B cell (primary cell): ENCODE measurements at regions not wholly inside any gene's neighbourhood (a gene's known extent, or its start where the extent isn't known, plus 50 kb on each side); places are given as distances from the start of the nearest gene placed in this dataset.

ENCODE experiments used
- ATAC-seq: fragments of 200-7000 bp; cut with Tn5 transposase; one replicate; pipeline ENCODE4 v1.10.0; 2021; ENCODE audit warnings: low read depth, mild to moderate bottlenecking, moderate number of reproducible peaks, moderate library complexity
- CTCF ChIA-PET: fragments of 350-600 bp; sonication (Branson Sonifier 250); formaldehyde crosslinking; loops from one replicate; lab custom pipeline; 2021; ENCODE audit warnings: antibody characterized with exemption, inconsistent platforms; lab: Charles Lee
- POLR2A ChIA-PET: fragments of 350-600 bp; sonication (Branson Sonifier 250); formaldehyde crosslinking; loops from one replicate; lab custom pipeline; 2021; ENCODE audit warnings: antibody characterized with exemption; lab: Charles Lee
- DNase-seq: peaks from one replicate; pipeline ENCODE4 v3.0.0; 2013
- H2AFZ ChIP-seq: 2 replicates; pipeline ENCODE4 v1.6.1; 2012; ENCODE audit warnings: mild to moderate bottlenecking, low read depth, low read length; ENCODE audit not compliant: insufficient read depth, poor library complexity, severe bottlenecking
- H3K27ac ChIP-seq, 2 donors: 1 replicate in 1 of 2; 2 replicates in 1 of 2; pipeline ENCODE4 v1.5.1; 2012 to 2013; ENCODE audit warnings: low read length in 2 of 2, mild to moderate bottlenecking in 2 of 2, moderate library complexity in 1 of 2
- H3K27me3 ChIP-seq, 4 experiments: fragments of 200-600 bp in 1 of 4; sonication (generic) in 1 of 4; replicated peaks in 1 of 4; 1 replicate in 2 of 4; 2 replicates in 2 of 4; pipeline versions ENCODE4 v1.6.1 to v1.7.0; 2013 to 2016; ENCODE audit warnings: low read length in 3 of 4, mild to moderate bottlenecking in 2 of 4, mixed read lengths in 1 of 4, moderate library complexity in 1 of 4; ENCODE audit not compliant: insufficient read depth in 4 of 4, control insufficient read depth in 3 of 4; ENCODE audit errors: control extremely low read depth in 1 of 4
- H3K36me3 ChIP-seq, 2 experiments: replicated peaks in 1 of 2; 1 replicate in 1 of 2; 2 replicates in 1 of 2; pipeline versions ENCODE4 v1.6.1 to v1.7.1; 2013; ENCODE audit warnings: low read length in 1 of 2; ENCODE audit not compliant: insufficient read depth in 2 of 2, control insufficient read depth in 1 of 2; ENCODE audit errors: control extremely low read depth in 1 of 2, extremely low read depth in 1 of 2
- H3K4me1 ChIP-seq, 2 donors: fragments of 200-600 bp in 1 of 2; sonication (generic) in 1 of 2; 1 replicate in 1 of 2; 2 replicates in 1 of 2; pipeline versions ENCODE4 v1.5.1 to v1.6.1; 2013 to 2017; ENCODE audit warnings: low read length in 2 of 2; ENCODE audit not compliant: control insufficient read depth in 2 of 2, insufficient read depth in 2 of 2
- H3K4me2 ChIP-seq: replicated peaks from 2 replicates; pipeline ENCODE3; 2012; ENCODE audit warnings: mild to moderate bottlenecking, low read depth, low read length; ENCODE audit not compliant: poor library complexity, severe bottlenecking
- H3K4me3 ChIP-seq, 5 experiments: fragments of 200-600 bp in 1 of 5; sonication (generic) in 1 of 5; 1 replicate in 3 of 5; 2 replicates in 2 of 5; pipeline versions ENCODE4 v1.5.1 to v1.7.0; 2011 to 2016; ENCODE audit warnings: low read length in 4 of 5, mild to moderate bottlenecking in 4 of 5, low read depth in 2 of 5, control low read depth in 1 of 5, moderate library complexity in 1 of 5; ENCODE audit not compliant: insufficient read depth in 1 of 5; ENCODE audit errors: control extremely low read depth in 1 of 5, extremely low read depth in 1 of 5
- H3K79me2 ChIP-seq: fragments of 200-600 bp; sonication (generic); one replicate; pipeline ENCODE4 v1.6.0; 2016; ENCODE audit warnings: low read length; ENCODE audit not compliant: control insufficient read depth, insufficient read depth
- H3K9ac ChIP-seq: fragments of 200-600 bp; sonication (generic); 2 replicates; pipeline ENCODE4 v1.6.1; 2017; ENCODE audit warnings: mild to moderate bottlenecking, low read length, moderate library complexity
- H3K9me3 ChIP-seq, 3 donors: one replicate each; pipeline versions ENCODE4 v1.6.1 to v1.7.1; 2013; ENCODE audit warnings: low read length in 2 of 3; ENCODE audit not compliant: control insufficient read depth in 2 of 3, insufficient read depth in 1 of 3; ENCODE audit errors: control extremely low read depth in 1 of 3
- H4K20me1 ChIP-seq: 2 replicates; pipeline ENCODE4 v1.6.0; 2012; ENCODE audit warnings: mild to moderate bottlenecking, low read length; ENCODE audit not compliant: insufficient read depth, control insufficient read depth, poor library complexity, severe bottlenecking
- H3K27ac Mint-ChIP-seq: one replicate; pipeline ENCODE4 v1.8.0; 2021; ENCODE audit warnings: mixed read lengths
- H3K27me3 Mint-ChIP-seq: one replicate; pipeline ENCODE4 v1.8.0; 2021; ENCODE audit warnings: mixed read lengths
- H3K4me1 Mint-ChIP-seq: one replicate; pipeline ENCODE4 v1.8.0; 2021; ENCODE audit warnings: mixed read lengths
- H3K4me3 Mint-ChIP-seq: one replicate; pipeline ENCODE4 v1.8.0; 2021; ENCODE audit warnings: mixed read lengths
- H3K9me3 Mint-ChIP-seq: one replicate; pipeline ENCODE4 v1.8.0; 2022; ENCODE audit warnings: mixed read lengths; ENCODE audit not compliant: insufficient read depth
- CTCF ChIP-seq: fragments of 200-600 bp; IDR thresholded peaks from one replicate; pipeline ENCODE4 v1.8.0; 2022; ENCODE audit warnings: antibody characterized with exemption, mild to moderate bottlenecking
- EZH2 ChIP-seq: IDR thresholded peaks from 2 replicates; pipeline ENCODE4 v1.6.1; 2012; ENCODE audit warnings: borderline replicate concordance, low read depth, mild to moderate bottlenecking, moderate library complexity, low read length; ENCODE audit not compliant: insufficient read depth, poor library complexity, severe bottlenecking
- WGBS: methylation state at CpG from one replicate; pipeline ENCODE4 v1.1.5; 2013; ENCODE audit warnings: missing lambda C conversion rate; ENCODE audit not compliant: insufficient coverage; 5-methylcytosine and 5-hydroxymethylcytosine counted together
- intact Hi-C: fragments of 100-400 bp; cut with micrococcal nuclease; formaldehyde crosslinking; loops from one replicate; pipeline ENCODE4 v1.10.0; 2022

DNA sequence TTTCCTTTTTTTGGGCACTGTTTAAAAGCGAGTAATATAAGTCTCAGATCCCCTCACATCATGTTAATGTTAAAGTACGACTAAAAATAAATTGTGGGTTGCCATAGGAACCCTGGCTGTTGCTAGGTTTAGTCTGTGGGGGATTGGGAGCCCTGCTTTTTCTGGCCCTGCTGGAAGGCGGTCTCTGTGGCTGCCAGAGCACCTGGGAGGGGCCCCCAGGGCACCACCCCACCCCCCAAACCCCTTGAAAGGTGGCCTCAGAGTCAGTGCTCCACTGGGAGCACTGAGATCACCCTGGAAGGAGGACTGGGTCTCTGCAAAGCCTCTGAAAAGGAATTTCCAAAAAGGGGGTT is 66.2 kb upstream of the NEURL1B start:
- no peaks in the 10 kb centered on the region for H3K36me3 ChIP-seq
- POLR2A ChIA-PET: no interaction called here
- H3K27ac ChIP-seq: no peak overlapping the region
- Mint-ChIP-seq H3K4me1 (no peaks in the 10 kb centered on the region), H3K27ac (no peak overlapping the region), H3K9me3 (no peaks in the 10 kb centered on the region), H3K4me3 (no peak overlapping the region), H3K27me3 (peaks cover 4% of the 10 kb centered on the region)
- ATAC-seq (no peak), DNase-seq (no peak)
- no peaks in the 10 kb centered on the region for H3K4me1 ChIP-seq
- H3K4me2 ChIP-seq: no peak overlapping the region
- H3K9me3 ChIP-seq: peaks cover 0 to 8% (median 0%) of the 10 kb centered on the region in 3 donors
- H3K79me2 ChIP-seq: no peaks in the 10 kb centered on the region
- H2AFZ ChIP-seq: no peak overlapping the region
- no peaks in the 10 kb centered on the region for H3K27me3 ChIP-seq
- intact Hi-C loops: no loop called here
- WGBS: no CpG with 5 or more reads among the region's 3 CpGs
- CTCF ChIA-PET: no interaction called here
- TF ChIP-seq EZH2 (no peak), CTCF (no peak)
- no peak overlapping the region for H3K9ac ChIP-seq
- H3K4me3 ChIP-seq: no peak overlapping the region
- H4K20me1 ChIP-seq: no peaks in the 10 kb centered on the region

DNA sequence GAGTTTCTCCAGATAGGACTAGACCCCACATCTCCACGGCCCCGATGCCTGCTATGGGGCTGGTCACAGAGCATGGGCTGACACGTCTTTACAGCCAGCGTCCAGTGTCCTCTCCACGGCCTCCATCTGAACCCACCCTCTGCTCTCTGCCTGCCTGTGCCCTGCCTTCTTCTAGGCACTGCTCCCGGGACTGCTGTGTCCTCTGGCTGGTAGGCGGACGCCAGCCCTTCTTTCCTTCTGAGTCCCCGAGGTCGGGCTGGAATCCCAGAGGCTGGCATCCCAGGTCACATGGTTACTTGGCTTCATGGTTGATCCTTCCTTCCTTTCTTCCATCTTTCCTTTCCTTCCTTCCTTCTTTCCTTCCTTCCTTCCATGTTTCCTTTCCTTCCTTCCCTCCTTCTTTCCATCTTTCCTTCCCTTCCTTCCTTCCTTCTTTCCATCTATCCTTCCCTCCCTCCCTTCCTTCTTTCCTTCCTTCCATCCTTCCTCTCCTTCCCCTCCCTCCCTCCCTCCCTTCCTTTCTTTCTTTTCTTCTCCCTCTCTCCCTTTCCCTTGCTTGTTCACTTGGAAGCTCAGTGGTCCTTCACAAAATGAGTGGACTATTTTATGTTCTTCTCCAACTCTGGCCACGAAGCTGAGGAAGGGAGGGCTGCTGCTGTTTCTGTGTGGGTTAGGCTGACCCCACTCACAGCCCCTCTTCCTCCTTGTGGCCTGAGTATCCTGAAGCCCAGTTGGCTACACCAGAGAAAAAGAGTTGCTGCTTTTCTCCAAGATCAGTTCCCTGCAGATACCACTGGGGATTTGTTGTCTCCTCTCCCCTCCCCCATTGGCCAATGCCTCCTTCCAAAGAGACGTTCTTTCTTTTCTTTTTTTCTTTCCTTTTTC is 66.8 kb upstream of the NEURL1B start:
- H3K27ac ChIP-seq: no peak overlapping the region
- H2AFZ ChIP-seq: no peak overlapping the region
- TF ChIP-seq EZH2 (no peak), CTCF (no peak)
- Mint-ChIP-seq H3K4me3 (no peak overlapping the region), H3K9me3 (no peaks in the 10 kb centered on the region), H3K4me1 (no peaks in the 10 kb centered on the region), H3K27me3 (peaks cover 4% of the 10 kb centered on the region), H3K27ac (no peak overlapping the region)
- no peaks in the 10 kb centered on the region for H3K4me1 ChIP-seq
- H3K4me2 ChIP-seq: no peak overlapping the region
- H3K36me3 ChIP-seq: no peaks in the 10 kb centered on the region
- no peaks in the 10 kb centered on the region for H3K79me2 ChIP-seq
- no peak overlapping the region for H3K9ac ChIP-seq
- ATAC-seq: no peak
- intact Hi-C loops: no loop called here
- CTCF ChIA-PET: no interaction called here
- 95% methylated on average over 10 of the region's 12 CpGs for WGBS
- POLR2A ChIA-PET: no interaction called here
- H4K20me1 ChIP-seq: no peaks in the 10 kb centered on the region
- peaks cover 0 to 8% (median 0%) of the 10 kb centered on the region in 3 donors for H3K9me3 ChIP-seq
- no peak for DNase-seq
- no peak overlapping the region for H3K4me3 ChIP-seq
- no peaks in the 10 kb centered on the region for H3K27me3 ChIP-seq
